Thyroid gland (tissue), 4 donors: ENCODE measurements at regions not wholly inside any gene's neighbourhood (a gene's known extent, or its start where the extent isn't known, plus 50 kb on each side); places are given as distances from the start of the nearest gene placed in this dataset.

Source experiments
- CTCF ChIP-seq, 6 experiments: fragments of 200-600 bp in 3 of 6; fragments of 450-650 bp in 3 of 6; sonication (generic) in 3 of 6; IDR thresholded peaks; one replicate each; pipeline ENCODE4 v1.5.1; 2016 to 2019; ENCODE audit warnings: antibody characterized with exemption in 6 of 6, mild to moderate bottlenecking in 2 of 6, inconsistent platforms in 1 of 6, moderate library complexity in 1 of 6
- POLR2A ChIP-seq, 2 donors: fragments of 450-650 bp; IDR thresholded peaks; one replicate each; pipeline ENCODE4 v1.6.1; 2017; ENCODE audit warnings: antibody characterized with exemption in 2 of 2, mild to moderate bottlenecking in 2 of 2, moderate library complexity in 1 of 2

- no peak for TF ChIP-seq CTCF (IDR thresholded peaks at IDR 0.05)
- no peak for TF ChIP-seq POLR2A (IDR thresholded peaks at IDR 0.05)
Observed at GRCh38 chr1:5617179-5617520, 375.1 kb downstream of the NPHP4 start.
